HCT116 (cell line): ENCODE measurements at regions not wholly inside any gene's neighbourhood (a gene's known extent, or its start where the extent isn't known, plus 50 kb on each side); places are given as distances from the start of the nearest gene placed in this dataset.

ENCODE experiments used
- ATAC-seq: fragments of 200-7000 bp; cut with Tn5 transposase; 2 replicates; pipeline ENCODE4 v1.9.1; 2020; ENCODE audit warnings: mild to moderate bottlenecking, moderate library complexity
- BruUV-seq: library from RNA; stranded (reverse); fragments of 400-500 nt; replicated peaks from 2 replicates; lab custom pipeline; 2021; lab: Mats Ljungman, UMichigan
- CTCF ChIA-PET: fragments of 300-600 bp; sonication (Branson Sonifier 250); formaldehyde crosslinking; loops from one replicate; lab custom pipeline; 2021; ENCODE audit warnings: antibody characterized with exemption; lab: Charles Lee
- POLR2A ChIA-PET: fragments of 300-600, 350-600 bp; sonication (Branson Sonifier 250); formaldehyde crosslinking; loops from one replicate; lab custom pipeline; 2021; ENCODE audit warnings: antibody characterized with exemption; lab: Charles Lee
- RAD21 ChIA-PET, 2 experiments: fragments of 300-600 bp; sonication (Branson Sonifier 250); formaldehyde crosslinking; loops; one replicate each; lab custom pipeline; 2023; ENCODE audit warnings: low total read pairs in 2 of 2; ENCODE audit not compliant: uncharacterized antibody in 2 of 2, unreplicated experiment in 2 of 2, low non-redundant PET in 1 of 2; lab: Charles Lee
- DNase-seq: peaks from one replicate; pipeline ENCODE4 v3.0.0-alpha.2; 2010; ENCODE audit warnings: low read depth, low spot score
- H2AFZ ChIP-seq: fragments of 200-600 bp; shearing (Covaris generic), sonication (generic); 2 replicates; pipeline ENCODE4 v1.6.1; 2017; ENCODE audit warnings: low read depth, mixed run types, mixed read lengths, antibody characterized with exemption, low read length; ENCODE audit not compliant: poor library complexity, severe bottlenecking
- H3K27ac ChIP-seq: 2 replicates; pipeline ENCODE4 v1.5.1; 2012; ENCODE audit warnings: low read depth, low read length
- H3K27me3 ChIP-seq: fragments of 200-600 bp; sonication (generic); 2 replicates; pipeline ENCODE4 v1.6.1; 2016; ENCODE audit warnings: mixed run types, low read length, mixed read lengths; ENCODE audit not compliant: insufficient read depth
- H3K36me3 ChIP-seq, 2 experiments: fragments of 200-500 bp in 1 of 2; fragments of 200-600 bp in 1 of 2; sonication (Bioruptor generic) in 1 of 2; sonication (generic) in 1 of 2; 2 replicates each; pipeline versions ENCODE4 v1.5.1 to v1.6.1; 2014 to 2016; ENCODE audit warnings: low read length in 2 of 2, inconsistent platforms in 1 of 2, mixed read lengths in 1 of 2, mixed run types in 1 of 2; ENCODE audit not compliant: insufficient read depth in 2 of 2, control insufficient read depth in 1 of 2
- H3K4me1 ChIP-seq, 2 experiments: fragments of 200-600 bp in 1 of 2; sonication (generic) in 1 of 2; 2 replicates each; pipeline versions ENCODE4 v1.5.1 to v1.6.1; 2012 to 2017; ENCODE audit warnings: low read length in 2 of 2, inconsistent platforms in 1 of 2, mild to moderate bottlenecking in 1 of 2, mixed read lengths in 1 of 2, mixed run types in 1 of 2, moderate library complexity in 1 of 2; ENCODE audit not compliant: insufficient read depth in 2 of 2, control insufficient read depth in 1 of 2
- H3K4me2 ChIP-seq: fragments of 200-600 bp; sonication (generic); 2 replicates; pipeline ENCODE4 v1.6.1; 2017; ENCODE audit warnings: mixed run types, low read length, mixed read lengths
- H3K4me3 ChIP-seq, 2 experiments: fragments of 200-600 bp in 1 of 2; sonication (generic) in 1 of 2; replicated peaks in 1 of 2; 2 replicates each; pipeline ENCODE4 v1.5.1; 2011 to 2016; ENCODE audit warnings: low read length in 2 of 2, control low read depth in 1 of 2, low read depth in 1 of 2, mild to moderate bottlenecking in 1 of 2, mixed read lengths in 1 of 2, mixed run types in 1 of 2
- H3K79me2 ChIP-seq: fragments of 200-600 bp; sonication (generic); 2 replicates; pipeline ENCODE4 v1.6.1; 2017; ENCODE audit warnings: mild to moderate bottlenecking, mixed run types, low read length, moderate library complexity, mixed read lengths; ENCODE audit not compliant: insufficient read depth
- H3K9ac ChIP-seq: fragments of 200-600 bp; sonication (generic); 2 replicates; pipeline ENCODE4 v1.6.1; 2016; ENCODE audit warnings: low read length, mixed read lengths
- H3K9me2 ChIP-seq: fragments of 200-600 bp; sonication (generic), shearing (Covaris generic); 2 replicates; pipeline ENCODE4 v1.6.1; 2017; ENCODE audit warnings: mixed run types, mild to moderate bottlenecking, moderate library complexity; ENCODE audit not compliant: insufficient read depth
- H3K9me3 ChIP-seq, 2 experiments: fragments of 200-500 bp in 1 of 2; fragments of 200-600 bp in 1 of 2; sonication (Bioruptor generic) in 1 of 2; sonication (generic) in 1 of 2; 2 replicates each; pipeline ENCODE4 v1.6.1; 2014 to 2017; ENCODE audit warnings: low read length in 2 of 2, mixed read lengths in 2 of 2, inconsistent platforms in 1 of 2, low read depth in 1 of 2, mild to moderate bottlenecking in 1 of 2, mixed run types in 1 of 2, moderate library complexity in 1 of 2; ENCODE audit not compliant: control insufficient read depth in 1 of 2, insufficient read depth in 1 of 2
- H4K20me1 ChIP-seq: fragments of 200-600 bp; sonication (generic), shearing (Covaris generic); 2 replicates; pipeline ENCODE4 v1.6.1; 2017; ENCODE audit warnings: mixed run types, mild to moderate bottlenecking, moderate library complexity; ENCODE audit not compliant: insufficient read depth
- CEBPB ChIP-seq: IDR thresholded peaks from 2 replicates; pipeline ENCODE4 v1.6.1; 2012; ENCODE audit warnings: low read depth
- ELF1 ChIP-seq: IDR thresholded peaks from 2 replicates; pipeline ENCODE4 v1.6.1; 2012; ENCODE audit warnings: low read depth, borderline replicate concordance
- FOSL1 ChIP-seq: IDR thresholded peaks from 2 replicates; pipeline ENCODE4 v1.6.1; 2012; ENCODE audit warnings: low read depth
- JUND ChIP-seq: IDR thresholded peaks from 2 replicates; pipeline ENCODE4 v1.6.1; 2012
- POLR2A ChIP-seq: IDR thresholded peaks from 2 replicates; pipeline ENCODE4 v1.7.0; 2011; ENCODE audit warnings: borderline replicate concordance; ENCODE audit not compliant: insufficient read depth, insufficient read length; ENCODE audit errors: extremely low read depth
- RAD21 ChIP-seq: IDR thresholded peaks from 2 replicates; pipeline ENCODE4 v1.6.1; 2012; ENCODE audit warnings: low read depth, mild to moderate bottlenecking
- SP1 ChIP-seq: IDR thresholded peaks from 2 replicates; pipeline ENCODE4 v1.6.1; 2012; ENCODE audit warnings: low read depth
- SRF ChIP-seq: IDR thresholded peaks from 2 replicates; pipeline ENCODE4 v1.6.1; 2012; ENCODE audit warnings: low read depth
- ZNF274 ChIP-seq: fragments of 200-500 bp; sonication (Bioruptor generic); IDR thresholded peaks from 2 replicates; pipeline ENCODE4 v1.6.1; 2014; ENCODE audit warnings: mild to moderate bottlenecking, low read depth, low read length, inconsistent platforms
- intact Hi-C: fragments of 100-400 bp; cut with micrococcal nuclease; formaldehyde crosslinking; loops from 2 replicates; pipeline ENCODE4 v1.10.0; 2022
- TF ChIP-seq, protein P1 (sequence below): IDR thresholded peaks from 2 replicates; pipeline ENCODE4 v1.6.1; 2011; ENCODE audit warnings: mild to moderate bottlenecking, low read length, moderate library complexity; ENCODE audit not compliant: insufficient replicate concordance; ENCODE audit errors: extremely low read depth

DNA sequence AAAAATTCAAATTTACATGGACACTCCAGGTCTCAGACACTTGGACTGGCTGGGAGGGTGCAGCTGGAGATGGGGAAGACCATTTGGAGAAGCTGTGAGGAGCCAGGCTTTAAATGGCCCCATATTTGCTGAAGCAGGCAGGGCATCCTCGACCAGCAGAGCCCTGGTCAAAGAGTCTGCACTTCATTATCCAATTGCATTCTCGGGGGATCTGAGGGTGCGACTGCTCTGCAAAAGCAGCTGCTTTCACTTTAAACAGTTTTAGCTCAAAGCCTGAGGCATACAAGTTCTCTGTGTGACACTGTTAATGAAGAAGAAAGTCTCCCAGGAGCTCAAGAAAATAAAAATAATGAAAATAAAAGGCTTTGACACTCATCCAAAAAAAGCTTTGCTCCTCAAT, 98.0 kb upstream of the SLC25A36 start (continued):
- TF ChIP-seq, protein P1, sequence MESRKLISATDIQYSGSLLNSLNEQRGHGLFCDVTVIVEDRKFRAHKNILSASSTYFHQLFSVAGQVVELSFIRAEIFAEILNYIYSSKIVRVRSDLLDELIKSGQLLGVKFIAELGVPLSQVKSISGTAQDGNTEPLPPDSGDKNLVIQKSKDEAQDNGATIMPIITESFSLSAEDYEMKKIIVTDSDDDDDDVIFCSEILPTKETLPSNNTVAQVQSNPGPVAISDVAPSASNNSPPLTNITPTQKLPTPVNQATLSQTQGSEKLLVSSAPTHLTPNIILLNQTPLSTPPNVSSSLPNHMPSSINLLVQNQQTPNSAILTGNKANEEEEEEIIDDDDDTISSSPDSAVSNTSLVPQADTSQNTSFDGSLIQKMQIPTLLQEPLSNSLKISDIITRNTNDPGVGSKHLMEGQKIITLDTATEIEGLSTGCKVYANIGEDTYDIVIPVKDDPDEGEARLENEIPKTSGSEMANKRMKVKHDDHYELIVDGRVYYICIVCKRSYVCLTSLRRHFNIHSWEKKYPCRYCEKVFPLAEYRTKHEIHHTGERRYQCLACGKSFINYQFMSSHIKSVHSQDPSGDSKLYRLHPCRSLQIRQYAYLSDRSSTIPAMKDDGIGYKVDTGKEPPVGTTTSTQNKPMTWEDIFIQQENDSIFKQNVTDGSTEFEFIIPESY, result no peak
- TF ChIP-seq ELF1, result no peak

DNA sequence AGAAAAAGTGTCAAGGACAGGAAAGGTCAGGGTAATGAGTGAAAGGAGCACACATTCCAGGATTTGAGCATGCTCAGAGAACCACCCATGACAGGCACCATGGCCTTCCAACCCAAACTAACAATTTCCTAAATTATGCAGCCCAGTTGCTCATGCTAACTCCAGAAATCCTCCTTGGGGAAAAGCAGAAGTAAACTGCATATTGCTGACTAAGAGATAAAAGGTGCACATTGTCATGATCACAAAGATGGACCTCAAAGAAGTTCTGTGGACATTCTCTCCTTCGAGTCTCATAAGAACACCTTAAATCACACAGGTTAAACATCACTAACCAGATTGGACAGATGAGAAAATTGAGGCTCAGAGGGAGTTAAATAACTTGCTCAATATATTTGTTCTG, 97.6 kb upstream of the SLC25A36 start:
- no peak for ATAC-seq
- no peaks in the 10 kb centered on the region for H3K36me3 ChIP-seq
- no peak overlapping the region for H3K4me3 ChIP-seq
- DNase-seq, result no peak
- H3K27me3 ChIP-seq, result peaks cover 57% of the 10 kb centered on the region
- no peak overlapping the region for H3K27ac ChIP-seq
- POLR2A ChIA-PET, result no interaction called here
- no peaks in the 10 kb centered on the region for H3K9me3 ChIP-seq
- no peak overlapping the region for H3K4me2 ChIP-seq
- H3K9me2 ChIP-seq, result no peaks in the 10 kb centered on the region
- H3K79me2 ChIP-seq, result no peaks in the 10 kb centered on the region
- no peak overlapping the region for H3K9ac ChIP-seq
- no peak overlapping the region for H2AFZ ChIP-seq
- BruUV-seq, result no TSS peak
- TF ChIP-seq SRF (no peak), CEBPB (no peak), POLR2A (no peak), FOSL1 (no peak), RAD21 (no peak), SP1 (no peak), ZNF274 (no peak), JUND (no peak)
- no peaks in the 10 kb centered on the region for H4K20me1 ChIP-seq
- RAD21 ChIA-PET, result no interaction called here
- CTCF ChIA-PET, result no interaction called here
- intact Hi-C loops, result no loop called here
- H3K4me1 ChIP-seq, result no peaks in the 10 kb centered on the region
